AG09319 (cell line): ENCODE measurements at regions not wholly inside any gene's neighbourhood (a gene's known extent, or its start where the extent isn't known, plus 50 kb on each side); places are given as distances from the start of the nearest gene placed in this dataset.

Source experiments
- DNase-seq: peaks from one replicate; pipeline ENCODE4 v3.0.0-alpha.2; 2010; ENCODE audit warnings: low read depth; ENCODE audit errors: extremely low read depth
- CTCF ChIP-seq: IDR thresholded peaks from 2 replicates; pipeline ENCODE4 v1.5.1; 2011; ENCODE audit warnings: low read depth, mild to moderate bottlenecking, inconsistent platforms, low read length, moderate library complexity

- no peak for TF ChIP-seq CTCF
- peak; percentile 77 for DNase-seq
Observed at GRCh38 chr2:217691920-217692666, 310.7 kb downstream of the TNS1 start.

- no peak for DNase-seq
Observed at GRCh38 chr2:217691516-217691915, 311.3 kb downstream of the TNS1 start.

GRCh38 chr2:217689053-217689452 is 313.7 kb downstream of the TNS1 start:
- TF ChIP-seq CTCF, result no peak
- DNase-seq, result no peak

More at GRCh38 chr2:217691516-217691915, 311.3 kb downstream of the TNS1 start:
- TF ChIP-seq CTCF, result no peak

GRCh38 chr2:217688494-217688893 is 314.3 kb downstream of the TNS1 start:
- no peak for DNase-seq
- TF ChIP-seq CTCF, result no peak

GRCh38 chr2:217687771-217688170 is 315.0 kb downstream of the TNS1 start:
- TF ChIP-seq CTCF, result no peak
- no peak for DNase-seq

GRCh38 chr2:217685255-217685605 is 317.6 kb downstream of the TNS1 start:
- no peak for TF ChIP-seq CTCF
- DNase-seq, result peak; percentile 92

GRCh38 chr2:217684431-217685254 is 318.2 kb downstream of the TNS1 start:
- no peak for DNase-seq
- no peak for TF ChIP-seq CTCF
